Mesenchymal stem cell (in vitro differentiated cells and primary cell): ENCODE measurements at regions not wholly inside any gene's neighbourhood (a gene's known extent, or its start where the extent isn't known, plus 50 kb on each side); places are given as distances from the start of the nearest gene placed in this dataset.
"Not testable (repeated sequence)": the region's sequence is repeated elsewhere in the genome, so short reads cannot be mapped to it uniquely, and the experiment has no call there.

Experiments
- DNase-seq: peaks from one replicate; pipeline ENCODE4 v3.0.0-alpha.2; 2013
- H2AFZ ChIP-seq: one replicate; pipeline ENCODE4 v1.6.1; 2013; ENCODE audit warnings: low read depth, mild to moderate bottlenecking, control low read depth, inconsistent platforms, low read length, moderate library complexity
- H2AK5ac ChIP-seq: 2 replicates; pipeline ENCODE4 v1.6.1; 2013; ENCODE audit warnings: low read length, moderate library complexity, mild to moderate bottlenecking, inconsistent platforms; ENCODE audit not compliant: severe bottlenecking
- H2BK120ac ChIP-seq: one replicate; pipeline ENCODE4 v1.6.1; 2013; ENCODE audit warnings: low read depth, mild to moderate bottlenecking, inconsistent platforms, low read length, moderate library complexity
- H2BK12ac ChIP-seq, 2 experiments: one replicate each; pipeline ENCODE4 v1.6.1; 2013; ENCODE audit warnings: inconsistent platforms in 2 of 2, low read length in 2 of 2, mild to moderate bottlenecking in 2 of 2, moderate library complexity in 2 of 2, control low read depth in 1 of 2
- H2BK15ac ChIP-seq: one replicate; pipeline ENCODE4 v1.6.1; 2013; ENCODE audit warnings: mild to moderate bottlenecking, low read depth, inconsistent platforms; ENCODE audit not compliant: poor library complexity, severe bottlenecking
- H2BK5ac ChIP-seq: 2 replicates; pipeline ENCODE4 v1.6.1; 2013; ENCODE audit warnings: low read depth, mild to moderate bottlenecking, low read length, control low read depth, inconsistent platforms; ENCODE audit not compliant: poor library complexity, severe bottlenecking
- H3K14ac ChIP-seq, 2 experiments: one replicate each; pipeline ENCODE4 v1.6.1; 2013; ENCODE audit warnings: inconsistent platforms in 2 of 2, low read length in 2 of 2, control low read depth in 1 of 2, mild to moderate bottlenecking in 1 of 2, moderate library complexity in 1 of 2
- H3K18ac ChIP-seq, 2 experiments: one replicate each; pipeline ENCODE4 v1.6.1; 2013; ENCODE audit warnings: inconsistent platforms in 2 of 2, low read length in 2 of 2, control low read depth in 1 of 2, low read depth in 1 of 2, mild to moderate bottlenecking in 1 of 2
- H3K23ac ChIP-seq, 2 experiments: one replicate each; pipeline ENCODE4 v1.6.1; 2013; ENCODE audit warnings: inconsistent platforms in 2 of 2, low read length in 2 of 2, mild to moderate bottlenecking in 2 of 2, moderate library complexity in 2 of 2, control low read depth in 1 of 2
- H3K27ac ChIP-seq: 2 replicates; pipeline ENCODE4 v1.5.1; 2013; ENCODE audit warnings: mild to moderate bottlenecking, moderate library complexity, low read length, control low read depth, inconsistent platforms; ENCODE audit not compliant: poor library complexity, severe bottlenecking
- H3K27me3 ChIP-seq, 2 experiments: 2 replicates each; pipeline versions ENCODE4 v1.6.1 to v1.7.0; 2013; ENCODE audit warnings: low read length in 2 of 2, mild to moderate bottlenecking in 2 of 2, moderate library complexity in 2 of 2, control low read depth in 1 of 2, inconsistent platforms in 1 of 2; ENCODE audit not compliant: control insufficient read depth in 1 of 2, insufficient read depth in 1 of 2
- H3K36me3 ChIP-seq, 2 experiments: 2 replicates each; pipeline versions ENCODE4 v1.6.1 to v1.7.0; 2013; ENCODE audit warnings: low read length in 2 of 2, control low read depth in 1 of 2, inconsistent platforms in 1 of 2, low read depth in 1 of 2, mild to moderate bottlenecking in 1 of 2; ENCODE audit not compliant: insufficient read depth in 2 of 2, control insufficient read depth in 1 of 2
- H3K4ac ChIP-seq, 2 experiments: one replicate each; pipeline ENCODE4 v1.6.1; 2013; ENCODE audit warnings: inconsistent platforms in 2 of 2, low read length in 2 of 2, mild to moderate bottlenecking in 2 of 2, moderate library complexity in 2 of 2, control low read depth in 1 of 2, low read depth in 1 of 2
- H3K4me1 ChIP-seq: 2 replicates; pipeline ENCODE4 v1.6.1; 2013; ENCODE audit warnings: low read depth, low read length, control low read depth; ENCODE audit not compliant: control insufficient read depth, insufficient read depth
- H3K4me2 ChIP-seq: 2 replicates; pipeline ENCODE4 v1.6.1; 2013; ENCODE audit warnings: low read length, mild to moderate bottlenecking, inconsistent platforms; ENCODE audit not compliant: poor library complexity, severe bottlenecking
- H3K4me3 ChIP-seq, 2 experiments: 2 replicates each; pipeline versions ENCODE4 v1.5.1 to v1.7.0; 2013; ENCODE audit warnings: low read length in 2 of 2, mild to moderate bottlenecking in 2 of 2, control low read depth in 1 of 2, low read depth in 1 of 2; ENCODE audit not compliant: insufficient read depth in 1 of 2
- H3K79me1 ChIP-seq: replicated peaks from 2 replicates; pipeline ENCODE4 v1.6.1; 2013; ENCODE audit warnings: mild to moderate bottlenecking, control low read depth, low read length, inconsistent platforms; ENCODE audit not compliant: poor library complexity, severe bottlenecking
- H3K9ac ChIP-seq: 2 replicates; pipeline ENCODE4 v1.7.0; 2013; ENCODE audit warnings: mild to moderate bottlenecking, low read length, moderate library complexity
- H3K9me3 ChIP-seq: 2 replicates; pipeline ENCODE4 v1.7.0; 2013; ENCODE audit warnings: mild to moderate bottlenecking, low read length; ENCODE audit not compliant: control insufficient read depth
- H4K8ac ChIP-seq: one replicate; pipeline ENCODE4 v1.6.1; 2013; ENCODE audit warnings: inconsistent platforms, mild to moderate bottlenecking, low read length, moderate library complexity
- H4K91ac ChIP-seq: one replicate; pipeline ENCODE4 v1.6.1; 2013; ENCODE audit warnings: mild to moderate bottlenecking, low read length, inconsistent platforms
- WGBS: methylation state at CpG from one replicate; pipeline ENCODE4 v1.1.7; 2013; ENCODE audit warnings: mixed read lengths; 5-methylcytosine and 5-hydroxymethylcytosine counted together

GRCh38 chr4:79249881-79250503 lies 75.9 kb downstream of the NAA11 start:
- Histone ChIP-seq H2BK5ac (no peak overlapping the region), H3K9me3 (no peaks in the 10 kb centered on the region), H3K27ac (no peak overlapping the region), H4K91ac (no peak overlapping the region), H3K27me3 (peaks cover 0 to 11% of the 10 kb centered on the region in 2 experiments), H3K36me3 (peaks cover 0 to 3% of the 10 kb centered on the region in 2 experiments), H2AK5ac (peak overlapping the region; percentile 73), H2AFZ (no peak overlapping the region), H3K4ac (no peak overlapping the region), H2BK12ac (no peak overlapping the region), H3K79me1 (no peaks in the 10 kb centered on the region), H3K9ac (no peak overlapping the region), H3K4me3 (no peak overlapping the region), H2BK15ac (no peak overlapping the region), H4K8ac (no peak overlapping the region), H3K14ac (peak overlapping the region in 1 of 2 experiments; percentile 57), H2BK120ac (no peak overlapping the region), H3K4me2 (no peak overlapping the region), H3K18ac (no peak overlapping the region), H3K4me1 (peaks cover 12% of the 10 kb centered on the region), H3K23ac (no peak overlapping the region)
- 93% methylated on average over 11 of the region's 12 CpGs for WGBS
- DNase-seq = no peak

GRCh38 chr4:79248610-79249009 lies 77.3 kb downstream of the NAA11 start:
- H3K36me3 ChIP-seq = peaks cover 0 to 3% of the 10 kb centered on the region in 2 experiments
- H3K4me2 ChIP-seq = no peak overlapping the region
- H2AFZ ChIP-seq = no peak overlapping the region
- no peak overlapping the region for H3K27ac ChIP-seq
- H3K9me3 ChIP-seq = no peaks in the 10 kb centered on the region
- H3K4me3 ChIP-seq = no peak overlapping the region
- H3K79me1 ChIP-seq = no peaks in the 10 kb centered on the region
- H3K27me3 ChIP-seq = peaks cover 0 to 11% of the 10 kb centered on the region in 2 experiments
- H3K18ac ChIP-seq = no peak overlapping the region
- H3K9ac ChIP-seq = no peak overlapping the region
- H2BK5ac ChIP-seq = no peak overlapping the region
- no peak overlapping the region for H3K4ac ChIP-seq
- H4K8ac ChIP-seq = peak overlapping the region; percentile 40
- H4K91ac ChIP-seq = no peak overlapping the region
- no peak overlapping the region for H3K14ac ChIP-seq
- H2BK15ac ChIP-seq = no peak overlapping the region
- no peak overlapping the region for H2BK12ac ChIP-seq
- no peak overlapping the region for H2BK120ac ChIP-seq
- 79% methylated on average over 5 of the region's 5 CpGs for WGBS
- no peak for DNase-seq
- H2AK5ac ChIP-seq = no peak overlapping the region
- H3K23ac ChIP-seq = no peak overlapping the region
- peaks cover 12% of the 10 kb centered on the region for H3K4me1 ChIP-seq

- H3K14ac ChIP-seq = peak overlapping the region in 1 of 2 experiments; percentile 26
- peaks cover 12% of the 10 kb centered on the region for H3K4me1 ChIP-seq
- H3K27ac ChIP-seq = no peak overlapping the region
- H2AFZ ChIP-seq = no peak overlapping the region
- no peak overlapping the region for H2BK12ac ChIP-seq
- no peak overlapping the region for H2BK120ac ChIP-seq
- no peak overlapping the region for H2BK15ac ChIP-seq
- H3K79me1 ChIP-seq = no peaks in the 10 kb centered on the region
- no peaks in the 10 kb centered on the region for H3K9me3 ChIP-seq
- no peak for DNase-seq
- no peak overlapping the region for H4K8ac ChIP-seq
- H3K27me3 ChIP-seq = peaks cover 0 to 11% of the 10 kb centered on the region in 2 experiments
- H2AK5ac ChIP-seq = no peak overlapping the region
- H3K4me3 ChIP-seq = no peak overlapping the region
- H4K91ac ChIP-seq = no peak overlapping the region
- H3K4ac ChIP-seq = no peak overlapping the region
- no peak overlapping the region for H3K18ac ChIP-seq
- no peak overlapping the region for H3K4me2 ChIP-seq
- no peak overlapping the region for H3K9ac ChIP-seq
- 81% methylated on average over 6 of the region's 6 CpGs for WGBS
- peaks cover 0 to 3% of the 10 kb centered on the region in 2 experiments for H3K36me3 ChIP-seq
- no peak overlapping the region for H2BK5ac ChIP-seq
- H3K23ac ChIP-seq = no peak overlapping the region
These were observed 78.0 kb downstream of the NAA11 start for GRCh38 chr4:79247695-79248394.

DNA sequence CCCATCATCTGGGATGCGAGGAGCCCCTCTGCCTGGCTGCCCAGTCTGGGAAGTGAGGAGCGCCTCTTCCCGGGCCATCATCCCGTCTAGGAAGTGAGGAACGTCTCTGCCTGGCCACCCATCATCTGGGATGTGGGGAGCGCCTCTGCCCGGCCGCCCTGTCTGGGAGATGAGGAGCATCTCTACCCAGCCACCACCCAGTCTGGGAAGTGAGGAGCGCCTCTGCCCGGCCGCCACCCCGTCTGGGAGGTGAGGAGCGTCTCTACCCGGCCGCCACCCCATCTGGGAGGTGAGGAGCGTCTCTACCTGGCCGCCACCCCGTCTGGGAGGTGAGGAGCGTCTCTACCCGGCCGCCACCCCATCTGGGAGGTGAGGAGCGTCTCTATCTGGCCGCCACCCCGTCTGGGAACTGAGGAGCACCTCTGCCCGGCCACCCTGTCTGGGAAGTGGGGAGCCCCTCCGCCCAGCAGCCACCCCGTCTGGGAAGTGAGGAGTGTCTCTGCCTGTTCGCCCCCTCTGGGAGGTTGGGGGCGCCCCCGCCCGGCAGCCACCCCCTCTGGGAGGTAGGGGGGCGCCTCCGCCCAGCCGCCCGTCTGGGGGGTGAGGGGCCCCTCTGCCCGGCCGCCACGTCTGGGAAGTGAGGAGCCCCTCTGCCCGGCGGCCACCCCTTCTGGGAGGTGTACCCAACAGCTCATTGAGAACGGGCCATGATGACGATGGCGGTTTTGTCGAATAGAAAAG lies 80.5 kb downstream of the NAA11 start:
- H3K36me3 ChIP-seq, H2BK120ac ChIP-seq, H2BK15ac ChIP-seq, H3K9me3 ChIP-seq, H3K14ac ChIP-seq, H2AK5ac ChIP-seq, H3K79me1 ChIP-seq, H2BK12ac ChIP-seq, DNase-seq, H3K9ac ChIP-seq, H3K4ac ChIP-seq, H3K27ac ChIP-seq, H3K23ac ChIP-seq, H4K8ac ChIP-seq, H2BK5ac ChIP-seq, H3K4me2 ChIP-seq, H3K4me3 ChIP-seq, H3K18ac ChIP-seq, H4K91ac ChIP-seq, H2AFZ ChIP-seq: not testable (repeated sequence)
- Histone ChIP-seq H3K4me1 (peaks cover 12% of the 10 kb centered on the region), H3K27me3 (peaks cover 0 to 11% of the 10 kb centered on the region in 2 experiments)
- WGBS = 86% methylated on average over 42 of the region's 44 CpGs
